OCI-LY1 (cell line): ENCODE measurements at regions not wholly inside any gene's neighbourhood (a gene's known extent, or its start where the extent isn't known, plus 50 kb on each side); places are given as distances from the start of the nearest gene placed in this dataset.

Experiments
- H2AFZ ChIP-seq: fragments of 200-600 bp; sonication (generic), shearing (Covaris generic); 2 replicates; pipeline ENCODE4 v1.6.0; 2014; ENCODE audit warnings: antibody characterized with exemption, mild to moderate bottlenecking, low read length
- H3F3A ChIP-seq: fragments of 200-600 bp; sonication (generic), shearing (Covaris generic); 2 replicates; pipeline ENCODE4 v1.6.0; 2014; ENCODE audit warnings: mild to moderate bottlenecking, antibody characterized with exemption, low read length, moderate library complexity; ENCODE audit not compliant: insufficient read depth
- H3K27ac ChIP-seq: fragments of 200-600 bp; sonication (generic); 2 replicates; pipeline ENCODE4 v1.5.1; 2014; ENCODE audit warnings: low read length, mixed run types, mild to moderate bottlenecking, low read depth; ENCODE audit not compliant: poor library complexity, severe bottlenecking
- H3K27me3 ChIP-seq: fragments of 200-600 bp; sonication (generic); 2 replicates; pipeline ENCODE4 v1.6.0; 2014; ENCODE audit warnings: antibody characterized with exemption, mild to moderate bottlenecking, low read length, moderate library complexity; ENCODE audit not compliant: insufficient read depth
- H3K36me3 ChIP-seq: fragments of 200-600 bp; sonication (generic); 2 replicates; pipeline ENCODE4 v1.6.1; 2014; ENCODE audit warnings: mild to moderate bottlenecking, antibody characterized with exemption, low read length, moderate library complexity, mixed read lengths; ENCODE audit not compliant: insufficient read depth
- H3K4me1 ChIP-seq: fragments of 200-600 bp; sonication (generic); 2 replicates; pipeline ENCODE4 v1.5.1; 2014; ENCODE audit warnings: mild to moderate bottlenecking, low read length, moderate library complexity; ENCODE audit not compliant: insufficient read depth, severe bottlenecking
- H3K4me2 ChIP-seq: fragments of 200-600 bp; sonication (generic), shearing (Covaris generic); 2 replicates; pipeline ENCODE4 v1.6.1; 2014; ENCODE audit warnings: low read length
- H3K4me3 ChIP-seq: fragments of 200-600 bp; sonication (generic); 2 replicates; pipeline ENCODE4 v1.5.1; 2014; ENCODE audit warnings: low read length, low read depth, mild to moderate bottlenecking, mixed read lengths; ENCODE audit not compliant: poor library complexity, severe bottlenecking
- H3K79me2 ChIP-seq: fragments of 200-600 bp; shearing (Covaris generic); 2 replicates; pipeline ENCODE4 v1.6.1; 2016; ENCODE audit warnings: mixed run types, low read length, mixed read lengths; ENCODE audit not compliant: insufficient read depth
- H3K9ac ChIP-seq: fragments of 200-600 bp; sonication (generic), shearing (Covaris generic); 2 replicates; pipeline ENCODE4 v1.6.1; 2014; ENCODE audit warnings: mild to moderate bottlenecking, low read length, mixed read lengths
- H3K9me2 ChIP-seq: fragments of 200-600 bp; sonication (generic), shearing (Covaris generic); 2 replicates; pipeline ENCODE4 v1.6.1; 2014; ENCODE audit warnings: low read depth, mild to moderate bottlenecking, low read length, mixed read lengths
- H3K9me3 ChIP-seq: fragments of 200-600 bp; shearing (Covaris generic); 2 replicates; pipeline ENCODE4 v1.6.1; 2014; ENCODE audit warnings: low read length, mixed read lengths
- H4K20me1 ChIP-seq: fragments of 200-600 bp; sonication (generic), shearing (Covaris generic); 2 replicates; pipeline ENCODE4 v1.6.0; 2016; ENCODE audit warnings: mild to moderate bottlenecking, low read length; ENCODE audit not compliant: insufficient read depth
- CTCF ChIP-seq: fragments of 200-600 bp; sonication (generic), shearing (Covaris generic); IDR thresholded peaks from 2 replicates; pipeline ENCODE4 v1.5.1; 2017; ENCODE audit warnings: mild to moderate bottlenecking, antibody characterized with exemption, low read length, moderate library complexity, mixed read lengths
- EZH2 ChIP-seq: fragments of 200-600 bp; sonication (generic), shearing (Covaris generic); IDR thresholded peaks from 2 replicates; pipeline ENCODE4 v1.8.0; 2017; ENCODE audit warnings: borderline replicate concordance, mixed run types, mild to moderate bottlenecking, antibody characterized with exemption, low read length, moderate library complexity, mixed read lengths

- Histone ChIP-seq H3K27ac (no peak overlapping the region), H3F3A (no peaks in the 10 kb centered on the region), H3K27me3 (no peaks in the 10 kb centered on the region), H3K9me2 (no peaks in the 10 kb centered on the region), H3K36me3 (no peaks in the 10 kb centered on the region), H3K9me3 (no peaks in the 10 kb centered on the region), H3K9ac (no peak overlapping the region), H3K4me1 (no peaks in the 10 kb centered on the region), H3K4me2 (no peak overlapping the region), H2AFZ (no peak overlapping the region), H4K20me1 (no peaks in the 10 kb centered on the region), H3K4me3 (no peak overlapping the region), H3K79me2 (no peaks in the 10 kb centered on the region)
- no peak for TF ChIP-seq EZH2
- TF ChIP-seq CTCF, result no peak
Measured at GRCh38 chr4:72902354-72902753, 167.2 kb downstream of the COX18 start.

GRCh38 chr4:72901553-72901952, 168.0 kb downstream of the COX18 start:
- Histone ChIP-seq H3K9ac (no peak overlapping the region), H2AFZ (no peak overlapping the region), H3K9me3 (no peaks in the 10 kb centered on the region), H3K4me1 (no peaks in the 10 kb centered on the region), H4K20me1 (no peaks in the 10 kb centered on the region), H3K4me2 (no peak overlapping the region), H3K9me2 (no peaks in the 10 kb centered on the region), H3K4me3 (no peak overlapping the region), H3K79me2 (no peaks in the 10 kb centered on the region), H3F3A (no peaks in the 10 kb centered on the region), H3K27me3 (no peaks in the 10 kb centered on the region), H3K27ac (no peak overlapping the region), H3K36me3 (no peaks in the 10 kb centered on the region)
- no peak for TF ChIP-seq CTCF

GRCh38 chr4:72900952-72901351, 168.6 kb downstream of the COX18 start:
- no peak for TF ChIP-seq EZH2
- TF ChIP-seq CTCF, result no peak
- H3K4me2 ChIP-seq, result no peak overlapping the region
- no peaks in the 10 kb centered on the region for H3F3A ChIP-seq
- no peaks in the 10 kb centered on the region for H3K36me3 ChIP-seq
- H3K9ac ChIP-seq, result no peak overlapping the region
- H2AFZ ChIP-seq, result no peak overlapping the region
- no peaks in the 10 kb centered on the region for H3K79me2 ChIP-seq
- no peaks in the 10 kb centered on the region for H3K27me3 ChIP-seq
- no peaks in the 10 kb centered on the region for H4K20me1 ChIP-seq
- H3K4me3 ChIP-seq, result no peak overlapping the region
- no peaks in the 10 kb centered on the region for H3K9me2 ChIP-seq
- H3K27ac ChIP-seq, result no peak overlapping the region
- H3K4me1 ChIP-seq, result no peaks in the 10 kb centered on the region
- no peaks in the 10 kb centered on the region for H3K9me3 ChIP-seq
